Mucosa of descending colon (tissue), 3 donors: ENCODE measurements at regions not wholly inside any gene's neighbourhood (a gene's known extent, or its start where the extent isn't known, plus 50 kb on each side); places are given as distances from the start of the nearest gene placed in this dataset.

Experiments used
- ATAC-seq: fragments of 200-7000 bp; cut with Tn5 transposase; one replicate; pipeline ENCODE4 v1.9.1; 2020; ENCODE audit warnings: mild to moderate bottlenecking, moderate library complexity
- DNase-seq, 3 donors: peaks; one replicate each; pipeline ENCODE4 v3.0.0-alpha.2; 2020
- H3K36me3 ChIP-seq: fragments of 200-600 bp; one replicate; pipeline ENCODE4 v1.8.0; 2021; ENCODE audit warnings: low read depth, mild to moderate bottlenecking
- H3K4me1 ChIP-seq: fragments of 200-600 bp; one replicate; pipeline ENCODE4 v1.8.0; 2021; ENCODE audit warnings: low read depth, mild to moderate bottlenecking
- H3K4me3 ChIP-seq: fragments of 200-600 bp; one replicate; pipeline ENCODE4 v1.8.0; 2021; ENCODE audit warnings: mild to moderate bottlenecking
- H3K9me3 ChIP-seq: fragments of 200-600 bp; one replicate; pipeline ENCODE4 v1.8.0; 2021; ENCODE audit warnings: mild to moderate bottlenecking
- CTCF ChIP-seq: fragments of 200-600 bp; IDR thresholded peaks from one replicate; pipeline ENCODE4 v1.8.0; 2022; ENCODE audit warnings: antibody characterized with exemption, mild to moderate bottlenecking
- intact Hi-C, 2 donors: fragments of 100-400 bp; cut with DNase I in 1 of 2; cut with micrococcal nuclease in 1 of 2; formaldehyde crosslinking; loops; one replicate each; pipeline versions ENCODE4 v1.11.0 to v1.11.1; 2022; cut with DNase I, micrococcal nuclease
- donor health status: DM: no; HTN: no; CAD: no; lungs with moderate emphysema.
- donor health status: DM: no; HTN: no; CAD: no.
- donor health status: DM: no; HTN: yes; CAD: no.

- ATAC-seq: no peak
- intact Hi-C loops: no loop called here
- no peak for TF ChIP-seq CTCF
- no peaks in the 10 kb centered on the region for H3K36me3 ChIP-seq
- DNase-seq: no peak
- H3K4me3 ChIP-seq: no peak overlapping the region
- H3K4me1 ChIP-seq: no peaks in the 10 kb centered on the region
- H3K9me3 ChIP-seq: no peaks in the 10 kb centered on the region
Observed at GRCh38 chr6:163814494-163815364, 400.2 kb downstream of the QKI start.

GRCh38 chr6:163813979-163814493 is 399.5 kb downstream of the QKI start:
- H3K9me3 ChIP-seq: no peaks in the 10 kb centered on the region
- H3K4me1 ChIP-seq: no peaks in the 10 kb centered on the region
- DNase-seq (no peak), ATAC-seq (no peak)
- TF ChIP-seq CTCF: no peak
- H3K4me3 ChIP-seq: no peak overlapping the region
- intact Hi-C loops: no loop called here
- H3K36me3 ChIP-seq: no peaks in the 10 kb centered on the region

GRCh38 chr6:163811317-163811716 is 396.8 kb downstream of the QKI start:
- Histone ChIP-seq H3K36me3 (no peaks in the 10 kb centered on the region), H3K4me1 (no peaks in the 10 kb centered on the region), H3K9me3 (no peaks in the 10 kb centered on the region), H3K4me3 (no peak overlapping the region)
- no peak for TF ChIP-seq CTCF
- DNase-seq: no peak
- intact Hi-C loops: no loop called here
- no peak for ATAC-seq

- ATAC-seq: no peak
- intact Hi-C loops: no loop called here
Observed at GRCh38 chr6:163809364-163809763, 394.8 kb downstream of the QKI start.

GRCh38 chr6:163808871-163809270 is 394.4 kb downstream of the QKI start:
- ATAC-seq (no peak), DNase-seq (no peak)
- Histone ChIP-seq H3K36me3 (no peaks in the 10 kb centered on the region), H3K9me3 (no peaks in the 10 kb centered on the region), H3K4me1 (no peaks in the 10 kb centered on the region), H3K4me3 (no peak overlapping the region)
- no peak for TF ChIP-seq CTCF
- intact Hi-C loops: no loop called here

More at GRCh38 chr6:163809364-163809763, 394.8 kb downstream of the QKI start:
- H3K9me3 ChIP-seq: no peaks in the 10 kb centered on the region
- no peak overlapping the region for H3K4me3 ChIP-seq
- TF ChIP-seq CTCF: no peak
- no peaks in the 10 kb centered on the region for H3K36me3 ChIP-seq
- DNase-seq: no peak
- no peaks in the 10 kb centered on the region for H3K4me1 ChIP-seq
